Testis (tissue), 2 donors: ENCODE measurements at regions not wholly inside any gene's neighbourhood (a gene's known extent, or its start where the extent isn't known, plus 50 kb on each side); places are given as distances from the start of the nearest gene placed in this dataset.
A peak's percentile ranks its signal among the peaks of the same experiment; 100 is the strongest.

Experiments
- DNase-seq: peaks from one replicate; pipeline ENCODE4 v3.0.0-alpha.2; 2019
- H3K27ac ChIP-seq, 2 donors: fragments of 200-600 bp; sonication (generic); one replicate each; pipeline ENCODE4 v1.5.1; 2019
- H3K27me3 ChIP-seq: fragments of 200-600 bp; sonication (generic); one replicate; pipeline ENCODE4 v1.5.1; 2019
- H3K36me3 ChIP-seq: fragments of 200-600 bp; sonication (generic); one replicate; pipeline ENCODE4 v1.5.1; 2017; ENCODE audit warnings: low read depth; ENCODE audit errors: missing control alignments
- H3K4me1 ChIP-seq: fragments of 200-600 bp; sonication (generic); one replicate; pipeline ENCODE4 v1.5.1; 2019
- H3K4me3 ChIP-seq, 2 donors: fragments of 200-600 bp; sonication (generic); one replicate each; pipeline ENCODE4 v1.5.1; 2017 to 2019
- H3K9me3 ChIP-seq: fragments of 200-600 bp; sonication (generic); one replicate; pipeline ENCODE4 v1.5.1; 2017
- POLR2A ChIP-seq: fragments of 450-650 bp; IDR thresholded peaks from one replicate; pipeline ENCODE4 v1.6.1; 2017; ENCODE audit warnings: antibody characterized with exemption, mild to moderate bottlenecking, moderate library complexity
- WGBS, 2 donors: methylation state at CpG; one replicate each; pipeline ENCODE4 v1.1.5; 2018; 5-methylcytosine and 5-hydroxymethylcytosine counted together
- intact Hi-C: fragments of 100-400 bp; cut with DNase I; formaldehyde crosslinking; loops from one replicate; pipeline ENCODE4 v1.15.1; 2023; ENCODE audit warnings: low total_unique reads
- TF ChIP-seq, protein P1 (sequence below), 3 experiments: fragments of 450-650 bp in 2 of 3; fragments of 200-600 bp in 1 of 3; sonication (generic) in 1 of 3; IDR thresholded peaks; one replicate each; pipeline ENCODE4 v1.5.1; 2016 to 2019; ENCODE audit warnings: antibody characterized with exemption in 3 of 3, mild to moderate bottlenecking in 2 of 3, moderate library complexity in 1 of 3

DNA sequence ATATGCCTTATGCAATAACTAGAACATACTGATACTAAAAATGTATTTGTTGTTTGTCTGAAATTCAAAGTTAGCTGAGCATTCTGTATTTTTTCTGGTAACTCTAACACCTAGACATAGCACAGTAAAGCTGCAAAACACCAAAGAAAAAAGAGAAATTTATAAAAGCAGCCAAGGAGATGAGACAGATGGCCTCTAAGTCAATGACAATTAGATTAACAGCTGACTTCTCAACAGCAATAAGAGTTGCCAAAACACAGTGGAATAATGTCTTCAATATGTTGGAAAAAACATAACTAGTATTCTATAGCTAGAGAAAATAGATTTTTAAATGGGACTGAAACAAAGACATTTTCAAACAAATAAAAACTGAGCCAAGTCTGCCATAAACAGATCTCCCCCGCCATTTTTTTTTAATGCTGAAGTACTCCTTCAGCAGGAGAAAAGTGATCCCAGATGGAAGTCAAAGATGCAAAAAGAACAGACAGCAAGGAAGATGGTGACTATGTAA, 81.3 kb downstream of the SYF2 start:
- 96 to 100% methylated on average over 1 of the region's 1 CpG for WGBS, 2 donors

DNA sequence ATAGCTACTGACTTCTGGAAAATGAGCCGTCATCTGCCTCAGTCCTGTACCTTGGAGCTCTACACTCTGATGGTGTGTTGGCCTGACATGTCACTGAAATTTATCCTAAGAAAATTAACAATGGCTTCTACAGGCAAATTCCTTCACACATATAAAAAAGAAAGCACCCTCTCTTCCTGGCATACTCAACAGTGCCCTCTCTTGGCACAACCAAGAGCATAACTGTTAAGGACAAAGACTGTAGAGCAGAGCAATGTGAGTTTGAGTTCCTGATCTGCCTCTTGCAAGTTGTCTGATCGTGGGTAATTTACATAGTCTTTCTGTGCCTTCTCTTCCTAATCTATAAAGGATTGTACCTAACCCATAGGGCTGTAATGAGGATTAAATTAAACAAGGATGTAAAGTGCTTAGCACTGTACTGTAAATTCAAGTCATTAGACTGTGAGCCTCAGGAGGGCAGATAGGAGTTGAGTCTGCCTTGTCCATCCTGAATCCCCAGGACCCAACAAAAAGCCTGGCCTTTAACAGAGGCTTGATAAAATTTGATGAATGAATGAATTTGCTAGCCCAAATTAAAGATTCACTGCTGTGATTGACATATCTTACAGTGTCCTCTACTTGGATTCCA, 83.5 kb downstream of the SYF2 start:
- DNase-seq = no peak
- WGBS, 2 donors = 54 to 70% methylated on average over 2 of the region's 2 CpGs
- H3K4me1 ChIP-seq = no peaks in the 10 kb centered on the region

More for the DNA sequence above, 81.3 kb downstream of the SYF2 start:
- Histone ChIP-seq H3K4me3 (no peak overlapping the region), H3K36me3 (no peaks in the 10 kb centered on the region), H3K4me1 (no peaks in the 10 kb centered on the region), H3K9me3 (no peaks in the 10 kb centered on the region), H3K27ac (no peak overlapping the region), H3K27me3 (no peaks in the 10 kb centered on the region)
- no peak for DNase-seq
- intact Hi-C loops = no loop called here
- TF ChIP-seq, protein P1, sequence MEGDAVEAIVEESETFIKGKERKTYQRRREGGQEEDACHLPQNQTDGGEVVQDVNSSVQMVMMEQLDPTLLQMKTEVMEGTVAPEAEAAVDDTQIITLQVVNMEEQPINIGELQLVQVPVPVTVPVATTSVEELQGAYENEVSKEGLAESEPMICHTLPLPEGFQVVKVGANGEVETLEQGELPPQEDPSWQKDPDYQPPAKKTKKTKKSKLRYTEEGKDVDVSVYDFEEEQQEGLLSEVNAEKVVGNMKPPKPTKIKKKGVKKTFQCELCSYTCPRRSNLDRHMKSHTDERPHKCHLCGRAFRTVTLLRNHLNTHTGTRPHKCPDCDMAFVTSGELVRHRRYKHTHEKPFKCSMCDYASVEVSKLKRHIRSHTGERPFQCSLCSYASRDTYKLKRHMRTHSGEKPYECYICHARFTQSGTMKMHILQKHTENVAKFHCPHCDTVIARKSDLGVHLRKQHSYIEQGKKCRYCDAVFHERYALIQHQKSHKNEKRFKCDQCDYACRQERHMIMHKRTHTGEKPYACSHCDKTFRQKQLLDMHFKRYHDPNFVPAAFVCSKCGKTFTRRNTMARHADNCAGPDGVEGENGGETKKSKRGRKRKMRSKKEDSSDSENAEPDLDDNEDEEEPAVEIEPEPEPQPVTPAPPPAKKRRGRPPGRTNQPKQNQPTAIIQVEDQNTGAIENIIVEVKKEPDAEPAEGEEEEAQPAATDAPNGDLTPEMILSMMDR (IDR thresholded peaks at IDR 0.05) = no peak
- no peak for TF ChIP-seq POLR2A

DNA sequence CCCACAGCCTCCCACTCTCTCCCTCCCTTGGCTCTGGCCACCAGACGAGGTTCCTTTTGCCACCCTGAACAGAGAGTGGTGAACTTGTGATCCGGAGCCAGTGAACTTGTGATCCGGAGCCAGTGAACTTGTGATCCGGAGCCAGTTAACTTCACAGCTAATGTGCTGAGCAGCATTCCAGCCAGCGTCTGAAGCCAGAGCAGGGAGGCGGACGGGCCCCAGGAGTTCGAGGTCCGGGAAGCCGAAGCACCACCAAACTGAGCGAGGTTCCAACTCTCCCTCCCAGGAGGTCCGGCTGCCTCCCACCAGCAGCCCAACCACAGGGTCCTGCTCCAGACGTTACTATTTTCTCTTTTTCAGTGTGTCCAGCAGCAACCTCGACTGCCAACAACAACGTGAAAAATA, 85.8 kb downstream of the SYF2 start:
- 23 to 41% methylated on average over 15 of the region's 15 CpGs for WGBS, 2 donors
- H3K9me3 ChIP-seq = no peaks in the 10 kb centered on the region
- no peak for TF ChIP-seq POLR2A
- TF ChIP-seq, protein P1 (IDR thresholded peaks at IDR 0.05) = no peak
- no peak overlapping the region for H3K4me3 ChIP-seq
- no peak for DNase-seq
- no peak overlapping the region for H3K27ac ChIP-seq
- H3K4me1 ChIP-seq = no peaks in the 10 kb centered on the region
- no peaks in the 10 kb centered on the region for H3K36me3 ChIP-seq
- H3K27me3 ChIP-seq = no peaks in the 10 kb centered on the region
- intact Hi-C loops = no loop called here

More for the DNA sequence above, 83.5 kb downstream of the SYF2 start:
- H3K9me3 ChIP-seq = no peaks in the 10 kb centered on the region
- H3K4me3 ChIP-seq = no peak overlapping the region
- TF ChIP-seq, protein P1 (IDR thresholded peaks at IDR 0.05) = peak in 1 of 3 experiments; percentile 10
- no peak for TF ChIP-seq POLR2A
- intact Hi-C loops = no loop called here
- H3K36me3 ChIP-seq = no peaks in the 10 kb centered on the region
- H3K27ac ChIP-seq = no peak overlapping the region
- H3K27me3 ChIP-seq = no peaks in the 10 kb centered on the region

DNA sequence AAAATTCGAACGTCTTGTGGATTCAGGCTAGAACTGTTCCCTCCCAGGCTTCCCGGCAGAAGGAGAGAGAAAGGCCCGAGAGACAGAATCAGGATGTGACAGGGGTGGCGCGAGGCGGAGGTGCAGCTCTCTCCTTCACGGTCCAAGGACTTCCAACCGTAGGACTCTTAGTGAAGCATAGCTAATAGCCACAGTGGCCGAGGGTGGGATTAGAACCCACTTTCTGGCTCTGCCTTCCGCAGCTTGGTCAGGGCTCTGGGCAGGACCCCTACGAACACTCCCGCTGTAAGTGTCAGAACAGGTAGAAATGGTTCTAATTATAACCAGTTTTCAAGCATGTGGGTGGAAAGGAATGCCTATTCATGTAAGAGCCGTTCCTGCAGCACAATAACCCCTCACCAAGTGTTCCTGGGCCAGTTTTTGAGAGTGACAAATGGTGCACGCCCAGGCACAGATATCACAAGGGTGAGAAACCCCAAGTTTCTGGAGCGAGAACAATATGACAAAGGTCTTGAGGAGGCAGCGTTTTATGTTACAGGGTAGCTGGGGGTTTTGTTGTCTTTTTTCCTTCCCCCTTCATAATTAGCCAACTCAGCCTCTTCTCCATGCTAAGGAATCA, 86.4 kb downstream of the SYF2 start:
- H3K36me3 ChIP-seq = no peaks in the 10 kb centered on the region
- no peaks in the 10 kb centered on the region for H3K4me1 ChIP-seq
- H3K9me3 ChIP-seq = no peaks in the 10 kb centered on the region
- 49 to 59% methylated on average over 17 of the region's 17 CpGs for WGBS, 2 donors
- no peaks in the 10 kb centered on the region for H3K27me3 ChIP-seq
- DNase-seq = no peak
- H3K4me3 ChIP-seq = no peak overlapping the region
- H3K27ac ChIP-seq = no peak overlapping the region
- intact Hi-C loops = no loop called here
- TF ChIP-seq POLR2A = no peak
- TF ChIP-seq, protein P1 (IDR thresholded peaks at IDR 0.05) = no peak
